H9 (cell line): ENCODE measurements at regions not wholly inside any gene's neighbourhood (a gene's known extent, or its start where the extent isn't known, plus 50 kb on each side); places are given as distances from the start of the nearest gene placed in this dataset.

Source experiments
- DNase-seq: peaks from one replicate; pipeline ENCODE4 v3.0.0-alpha.2; 2017
- H2AFZ ChIP-seq: one replicate; pipeline ENCODE4 v1.6.1; 2013; ENCODE audit warnings: mild to moderate bottlenecking, low read length, control low read depth, moderate library complexity
- H2AK5ac ChIP-seq: 2 replicates; pipeline ENCODE4 v1.6.1; 2013; ENCODE audit warnings: low read length, control low read depth, mixed read lengths; ENCODE audit not compliant: insufficient read length
- H2BK120ac ChIP-seq: one replicate; pipeline ENCODE4 v1.6.1; 2013; ENCODE audit warnings: low read depth, mild to moderate bottlenecking, low read length, control low read depth, inconsistent platforms; ENCODE audit not compliant: poor library complexity, severe bottlenecking
- H2BK12ac ChIP-seq: 2 replicates; pipeline ENCODE4 v1.6.1; 2013; ENCODE audit warnings: low read length, control low read depth, mixed read lengths, low read depth; ENCODE audit not compliant: insufficient read length
- H2BK15ac ChIP-seq: 2 replicates; pipeline ENCODE4 v1.6.1; 2013; ENCODE audit warnings: low read depth, low read length, control low read depth
- H2BK20ac ChIP-seq: one replicate; pipeline ENCODE4 v1.6.1; 2013; ENCODE audit warnings: low read depth, mild to moderate bottlenecking, low read length, control low read depth, inconsistent platforms; ENCODE audit not compliant: poor library complexity, severe bottlenecking
- H2BK5ac ChIP-seq: 2 replicates; pipeline ENCODE4 v1.6.1; 2013; ENCODE audit warnings: low read length, control low read depth, mixed read lengths; ENCODE audit not compliant: insufficient read length
- H3K14ac ChIP-seq: 2 replicates; pipeline ENCODE4 v1.6.1; 2013; ENCODE audit warnings: low read length, control low read depth; ENCODE audit not compliant: insufficient read depth
- H3K18ac ChIP-seq: 2 replicates; pipeline ENCODE4 v1.6.1; 2013; ENCODE audit warnings: low read depth, mild to moderate bottlenecking, mixed read lengths, low read length, control low read depth; ENCODE audit not compliant: insufficient read length
- H3K23ac ChIP-seq: 2 replicates; pipeline ENCODE4 v1.6.1; 2013; ENCODE audit warnings: low read length, control low read depth, mixed read lengths, low read depth; ENCODE audit not compliant: insufficient read length
- H3K23me2 ChIP-seq: 2 replicates; pipeline ENCODE4 v1.6.1; 2013; ENCODE audit warnings: low read depth, mild to moderate bottlenecking, mixed read lengths, low read length, control low read depth; ENCODE audit not compliant: insufficient read length, poor library complexity, severe bottlenecking
- H3K27ac ChIP-seq: 2 replicates; pipeline ENCODE4 v1.5.1; 2013; ENCODE audit warnings: low read length, control low read depth, mixed read lengths, low read depth; ENCODE audit not compliant: insufficient read length
- H3K27me3 ChIP-seq: 2 replicates; pipeline ENCODE4 v1.6.1; 2013; ENCODE audit warnings: low read length, control low read depth, inconsistent platforms; ENCODE audit not compliant: insufficient read depth
- H3K4ac ChIP-seq: 2 replicates; pipeline ENCODE4 v1.6.1; 2013; ENCODE audit warnings: low read depth, mild to moderate bottlenecking, control low read depth, inconsistent platforms, low read length, moderate library complexity
- H3K4me1 ChIP-seq: 2 replicates; pipeline ENCODE4 v1.6.1; 2013; ENCODE audit warnings: low read length, control low read depth, inconsistent platforms; ENCODE audit not compliant: insufficient read depth
- H3K4me2 ChIP-seq: 2 replicates; pipeline ENCODE4 v1.6.1; 2013; ENCODE audit warnings: low read length, control low read depth, mixed read lengths; ENCODE audit not compliant: insufficient read length, insufficient read depth
- H3K56ac ChIP-seq: 2 replicates; pipeline ENCODE4 v1.6.1; 2013; ENCODE audit warnings: low read depth, mild to moderate bottlenecking, mixed read lengths, low read length, control low read depth; ENCODE audit not compliant: insufficient read length
- H3K79me1 ChIP-seq: 2 replicates; pipeline ENCODE4 v1.6.1; 2013; ENCODE audit warnings: low read depth, mild to moderate bottlenecking, moderate library complexity, low read length, control low read depth, inconsistent platforms; ENCODE audit not compliant: insufficient read depth, poor library complexity, severe bottlenecking
- H3K79me2 ChIP-seq: 2 replicates; pipeline ENCODE4 v1.6.1; 2013; ENCODE audit warnings: low read length, control low read depth, inconsistent platforms; ENCODE audit not compliant: insufficient read depth
- H3K9ac ChIP-seq: 2 replicates; pipeline ENCODE4 v1.6.1; 2013; ENCODE audit warnings: low read length, control low read depth, mixed read lengths; ENCODE audit not compliant: insufficient read length; ENCODE audit errors: extremely low read depth
- H3K9me3 ChIP-seq: one replicate; pipeline ENCODE4 v1.6.1; 2013; ENCODE audit warnings: low read depth, low read length, inconsistent platforms; ENCODE audit not compliant: control insufficient read depth
- H3T11ph ChIP-seq: one replicate; pipeline ENCODE4 v1.6.1; 2013; ENCODE audit warnings: mild to moderate bottlenecking, low read length, control low read depth, inconsistent platforms
- H4K20me1 ChIP-seq: one replicate; pipeline ENCODE4 v1.6.1; 2013; ENCODE audit not compliant: control insufficient read depth, insufficient read length, insufficient read depth
- H4K5ac ChIP-seq: 2 replicates; pipeline ENCODE4 v1.6.1; 2013; ENCODE audit warnings: low read depth, mild to moderate bottlenecking, mixed read lengths, low read length, control low read depth; ENCODE audit not compliant: insufficient read length
- H4K8ac ChIP-seq: replicated peaks from 2 replicates; pipeline ENCODE4 v1.6.1; 2013; ENCODE audit warnings: low read length, control low read depth, mixed read lengths, low read depth; ENCODE audit not compliant: insufficient read length
- H4K91ac ChIP-seq: 2 replicates; pipeline ENCODE4 v1.6.1; 2013; ENCODE audit warnings: low read depth, mild to moderate bottlenecking, moderate library complexity, mixed read lengths, low read length, control low read depth; ENCODE audit not compliant: insufficient read length
- H3K27ac Mint-ChIP-seq, 3 experiments: 2 replicates in 2 of 3; 3 replicates in 1 of 3; pipeline ENCODE4 v1.8.0; 2020 to 2021; ENCODE audit warnings: mixed read lengths in 3 of 3, mild to moderate bottlenecking in 1 of 3, moderate library complexity in 1 of 3
- H3K27me3 Mint-ChIP-seq: 2 replicates; pipeline ENCODE4 v1.8.0; 2021; ENCODE audit warnings: low read depth, mild to moderate bottlenecking, moderate library complexity, mixed read lengths
- H3K36me3 Mint-ChIP-seq, 3 experiments: 2 replicates in 2 of 3; 3 replicates in 1 of 3; pipeline ENCODE4 v1.8.0; 2020 to 2021; ENCODE audit warnings: low read depth in 3 of 3, mixed read lengths in 3 of 3; ENCODE audit not compliant: insufficient read depth in 1 of 3
- H3K4me1 Mint-ChIP-seq, 2 experiments: 2 replicates each; pipeline ENCODE4 v1.8.0; 2020; ENCODE audit warnings: mixed read lengths in 2 of 2
- H3K4me3 Mint-ChIP-seq, 2 experiments: 2 replicates in 1 of 2; 3 replicates in 1 of 2; pipeline ENCODE4 v1.8.0; 2020 to 2021; ENCODE audit warnings: mild to moderate bottlenecking in 2 of 2, mixed read lengths in 2 of 2, moderate library complexity in 1 of 2
- H3K9me3 Mint-ChIP-seq, 2 experiments: 2 replicates in 1 of 2; 3 replicates in 1 of 2; pipeline ENCODE4 v1.8.0; 2020; ENCODE audit warnings: mild to moderate bottlenecking in 2 of 2, mixed read lengths in 2 of 2, moderate library complexity in 1 of 2
- WGBS: extraction: QIAGEN DNeasy Blood & Tissue Kit; methylation state at CpG from one replicate; pipeline ENCODE4 v1.1.7; 2013; ENCODE audit warnings: missing lambda C conversion rate, low lambda C conversion rate, mixed read lengths; ENCODE audit not compliant: insufficient read length; ENCODE audit errors: extremely low coverage; 5-methylcytosine and 5-hydroxymethylcytosine counted together
- TF ChIP-seq, protein P1 (sequence below): fragments of 200-600 bp; sonication (generic); conservative IDR thresholded peaks from 3 replicates; pipeline ENCODE4 v1.8.0; 2021; ENCODE audit warnings: antibody characterized with exemption, mild to moderate bottlenecking

GRCh38 chr3:80308637-80309036 is 540.8 kb upstream of the ROBO1 start:
- Mint-ChIP-seq H3K9me3 (peaks cover 0 to 2% of the 10 kb centered on the region in 2 experiments; a peak in 2 of 5 replicates), H3K4me1 (0 out of 4 replicates have a peak, but pooled peaks cover 2 to 3% of the 10 kb centered on the region in 2 experiments), H3K4me3 (no peak overlapping the region), H3K27me3 (no peaks in the 10 kb centered on the region; the same call in 1 of the 2 replicates), H3K27ac (no peak overlapping the region), H3K36me3 (peaks cover 0 to 3% (median 0%) of the 10 kb centered on the region in 3 experiments; a peak in 2 of 7 replicates)
- Histone ChIP-seq H3K18ac (no peak overlapping the region), H3T11ph (no peak overlapping the region), H3K4me2 (no peak overlapping the region), H3K23me2 (no peaks in the 10 kb centered on the region), H4K8ac (no peak overlapping the region), H2BK20ac (no peak overlapping the region), H2AFZ (no peak overlapping the region), H3K9me3 (no peaks in the 10 kb centered on the region), H4K5ac (no peak overlapping the region), H3K9ac (no peak overlapping the region), H4K91ac (no peak overlapping the region), H2BK15ac (no peak overlapping the region), H3K14ac (no peak overlapping the region), H3K27me3 (no peaks in the 10 kb centered on the region), H2BK12ac (no peak overlapping the region), H3K4me1 (no peaks in the 10 kb centered on the region), H2AK5ac (no peak overlapping the region), H3K4ac (no peak overlapping the region), H2BK120ac (no peak overlapping the region), H2BK5ac (no peak overlapping the region), H3K23ac (no peak overlapping the region), H3K79me1 (no peaks in the 10 kb centered on the region), H3K56ac (no peak overlapping the region), H3K79me2 (no peaks in the 10 kb centered on the region), H4K20me1 (no peaks in the 10 kb centered on the region), H3K27ac (no peak overlapping the region)
- TF ChIP-seq, protein P1, sequence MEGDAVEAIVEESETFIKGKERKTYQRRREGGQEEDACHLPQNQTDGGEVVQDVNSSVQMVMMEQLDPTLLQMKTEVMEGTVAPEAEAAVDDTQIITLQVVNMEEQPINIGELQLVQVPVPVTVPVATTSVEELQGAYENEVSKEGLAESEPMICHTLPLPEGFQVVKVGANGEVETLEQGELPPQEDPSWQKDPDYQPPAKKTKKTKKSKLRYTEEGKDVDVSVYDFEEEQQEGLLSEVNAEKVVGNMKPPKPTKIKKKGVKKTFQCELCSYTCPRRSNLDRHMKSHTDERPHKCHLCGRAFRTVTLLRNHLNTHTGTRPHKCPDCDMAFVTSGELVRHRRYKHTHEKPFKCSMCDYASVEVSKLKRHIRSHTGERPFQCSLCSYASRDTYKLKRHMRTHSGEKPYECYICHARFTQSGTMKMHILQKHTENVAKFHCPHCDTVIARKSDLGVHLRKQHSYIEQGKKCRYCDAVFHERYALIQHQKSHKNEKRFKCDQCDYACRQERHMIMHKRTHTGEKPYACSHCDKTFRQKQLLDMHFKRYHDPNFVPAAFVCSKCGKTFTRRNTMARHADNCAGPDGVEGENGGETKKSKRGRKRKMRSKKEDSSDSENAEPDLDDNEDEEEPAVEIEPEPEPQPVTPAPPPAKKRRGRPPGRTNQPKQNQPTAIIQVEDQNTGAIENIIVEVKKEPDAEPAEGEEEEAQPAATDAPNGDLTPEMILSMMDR: peak; percentile 17; the same call in 1 of the 3 replicates
- DNase-seq: no peak
- WGBS: no CpG with 5 or more reads among the region's 8 CpGs
